ENCODE measurements at regions not wholly inside any gene's neighbourhood (a gene's known extent, or its start where the extent isn't known, plus 50 kb on each side); places are given as distances from the start of the nearest gene placed in this dataset.

DNA sequence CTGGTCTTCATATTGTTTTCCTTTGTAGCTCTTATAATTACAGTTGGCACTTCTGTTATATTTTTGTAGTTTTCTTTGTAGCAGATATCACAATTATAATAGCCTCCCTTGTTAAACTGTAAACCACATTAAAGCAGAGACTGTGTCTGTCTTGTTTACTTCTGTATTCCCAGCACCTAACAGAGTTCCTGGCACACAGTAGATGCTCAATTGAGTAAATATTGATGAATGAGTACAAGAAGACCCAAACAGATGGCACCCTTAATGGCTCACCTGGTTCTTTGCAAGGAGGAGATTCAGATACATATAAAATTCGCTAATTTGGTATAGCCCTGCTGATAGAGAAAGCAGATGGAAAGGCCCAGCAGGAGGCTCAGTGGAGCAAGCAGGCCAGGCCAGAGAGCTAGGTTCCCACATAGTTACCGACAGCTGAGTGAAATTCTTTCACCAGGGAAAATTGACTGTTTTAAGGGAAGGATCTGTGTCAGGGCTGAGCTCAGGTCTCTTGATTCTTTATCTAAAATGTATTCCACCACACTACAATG, 120.1 kb downstream of the NUP35 start:
- TF ChIP-seq SMARCC2 (IDR thresholded peaks at IDR 0.05; ENCODE audit: low read depth) (no peak), TAF1 (IDR thresholded peaks at IDR 0.05; ENCODE audit: control insufficient read depth, extremely low read depth, insufficient read depth, low read length, severe bottlenecking) (no peak), ATF7 (IDR thresholded peaks at IDR 0.05) (no peak), NR2F6 (CRISPR knock-in tag; IDR thresholded peaks at IDR 0.05) (no peak), XRCC5 (IDR thresholded peaks at IDR 0.05; ENCODE audit: low read depth, low read length) (no peak), ZFP36 (IDR thresholded peaks at IDR 0.05; ENCODE audit: low read depth, low read length, partially characterized antibody) (no peak), PHF8 (IDR thresholded peaks at IDR 0.05; ENCODE audit: borderline replicate concordance, low read length) (no peak), MYC (IDR thresholded peaks at IDR 0.05; ENCODE audit: low read depth, low read length) (no peak), MYC (CRISPR knock-in tag; IDR thresholded peaks at IDR 0.05; ENCODE audit: borderline replicate concordance, low read depth) (no peak)
- TF ChIP-seq, protein P1, sequence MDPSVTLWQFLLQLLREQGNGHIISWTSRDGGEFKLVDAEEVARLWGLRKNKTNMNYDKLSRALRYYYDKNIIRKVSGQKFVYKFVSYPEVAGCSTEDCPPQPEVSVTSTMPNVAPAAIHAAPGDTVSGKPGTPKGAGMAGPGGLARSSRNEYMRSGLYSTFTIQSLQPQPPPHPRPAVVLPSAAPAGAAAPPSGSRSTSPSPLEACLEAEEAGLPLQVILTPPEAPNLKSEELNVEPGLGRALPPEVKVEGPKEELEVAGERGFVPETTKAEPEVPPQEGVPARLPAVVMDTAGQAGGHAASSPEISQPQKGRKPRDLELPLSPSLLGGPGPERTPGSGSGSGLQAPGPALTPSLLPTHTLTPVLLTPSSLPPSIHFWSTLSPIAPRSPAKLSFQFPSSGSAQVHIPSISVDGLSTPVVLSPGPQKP (CRISPR knock-in tag; IDR thresholded peaks at IDR 0.05) = no peak
- TF ChIP-seq, protein P2, sequence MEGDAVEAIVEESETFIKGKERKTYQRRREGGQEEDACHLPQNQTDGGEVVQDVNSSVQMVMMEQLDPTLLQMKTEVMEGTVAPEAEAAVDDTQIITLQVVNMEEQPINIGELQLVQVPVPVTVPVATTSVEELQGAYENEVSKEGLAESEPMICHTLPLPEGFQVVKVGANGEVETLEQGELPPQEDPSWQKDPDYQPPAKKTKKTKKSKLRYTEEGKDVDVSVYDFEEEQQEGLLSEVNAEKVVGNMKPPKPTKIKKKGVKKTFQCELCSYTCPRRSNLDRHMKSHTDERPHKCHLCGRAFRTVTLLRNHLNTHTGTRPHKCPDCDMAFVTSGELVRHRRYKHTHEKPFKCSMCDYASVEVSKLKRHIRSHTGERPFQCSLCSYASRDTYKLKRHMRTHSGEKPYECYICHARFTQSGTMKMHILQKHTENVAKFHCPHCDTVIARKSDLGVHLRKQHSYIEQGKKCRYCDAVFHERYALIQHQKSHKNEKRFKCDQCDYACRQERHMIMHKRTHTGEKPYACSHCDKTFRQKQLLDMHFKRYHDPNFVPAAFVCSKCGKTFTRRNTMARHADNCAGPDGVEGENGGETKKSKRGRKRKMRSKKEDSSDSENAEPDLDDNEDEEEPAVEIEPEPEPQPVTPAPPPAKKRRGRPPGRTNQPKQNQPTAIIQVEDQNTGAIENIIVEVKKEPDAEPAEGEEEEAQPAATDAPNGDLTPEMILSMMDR (IDR thresholded peaks at IDR 0.05 in 2 of 3, conservative IDR thresholded peaks at IDR 0.05 in 1 of 3; ENCODE audit: insufficient read depth in 2 of 3, low read depth in 1 of 3, low read length in 3 of 3) = no peak
- TF ChIP-seq, protein P3, sequence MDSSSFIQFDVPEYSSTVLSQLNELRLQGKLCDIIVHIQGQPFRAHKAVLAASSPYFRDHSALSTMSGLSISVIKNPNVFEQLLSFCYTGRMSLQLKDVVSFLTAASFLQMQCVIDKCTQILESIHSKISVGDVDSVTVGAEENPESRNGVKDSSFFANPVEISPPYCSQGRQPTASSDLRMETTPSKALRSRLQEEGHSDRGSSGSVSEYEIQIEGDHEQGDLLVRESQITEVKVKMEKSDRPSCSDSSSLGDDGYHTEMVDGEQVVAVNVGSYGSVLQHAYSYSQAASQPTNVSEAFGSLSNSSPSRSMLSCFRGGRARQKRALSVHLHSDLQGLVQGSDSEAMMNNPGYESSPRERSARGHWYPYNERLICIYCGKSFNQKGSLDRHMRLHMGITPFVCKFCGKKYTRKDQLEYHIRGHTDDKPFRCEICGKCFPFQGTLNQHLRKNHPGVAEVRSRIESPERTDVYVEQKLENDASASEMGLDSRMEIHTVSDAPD (CRISPR knock-in tag; IDR thresholded peaks at IDR 0.05) = no peak
